ENCODE measurements at regions not wholly inside any gene's neighbourhood (a gene's known extent, or its start where the extent isn't known, plus 50 kb on each side); places are given as distances from the start of the nearest gene placed in this dataset.

GRCh38 chr3:170690661-170690981 is 104.7 kb upstream of the SLC7A14 start:
- TF ChIP-seq EZH2 (IDR thresholded peaks at IDR 0.05; ENCODE audit: insufficient read depth, low read length) (no peak), CTCF (IDR thresholded peaks at IDR 0.05; ENCODE audit: insufficient read depth, low read depth, low read length) (no peak)
